HCT116 (cell line): ENCODE measurements at regions not wholly inside any gene's neighbourhood (a gene's known extent, or its start where the extent isn't known, plus 50 kb on each side); places are given as distances from the start of the nearest gene placed in this dataset.

Experiments used
- ATAC-seq: fragments of 200-7000 bp; cut with Tn5 transposase; 2 replicates; pipeline ENCODE4 v1.9.1; 2020; ENCODE audit warnings: mild to moderate bottlenecking, moderate library complexity
- BruUV-seq: library from RNA; stranded (reverse); fragments of 400-500 nt; replicated peaks from 2 replicates; lab custom pipeline; 2021; lab: Mats Ljungman, UMichigan
- CTCF ChIA-PET: fragments of 300-600 bp; sonication (Branson Sonifier 250); formaldehyde crosslinking; loops from one replicate; lab custom pipeline; 2021; ENCODE audit warnings: antibody characterized with exemption; lab: Charles Lee
- POLR2A ChIA-PET: fragments of 300-600, 350-600 bp; sonication (Branson Sonifier 250); formaldehyde crosslinking; loops from one replicate; lab custom pipeline; 2021; ENCODE audit warnings: antibody characterized with exemption; lab: Charles Lee
- RAD21 ChIA-PET, 2 experiments: fragments of 300-600 bp; sonication (Branson Sonifier 250); formaldehyde crosslinking; loops; one replicate each; lab custom pipeline; 2023; ENCODE audit warnings: low total read pairs in 2 of 2; ENCODE audit not compliant: uncharacterized antibody in 2 of 2, unreplicated experiment in 2 of 2, low non-redundant PET in 1 of 2; lab: Charles Lee
- DNase-seq: peaks from one replicate; pipeline ENCODE4 v3.0.0-alpha.2; 2010; ENCODE audit warnings: low read depth, low spot score
- H2AFZ ChIP-seq: fragments of 200-600 bp; shearing (Covaris generic), sonication (generic); 2 replicates; pipeline ENCODE4 v1.6.1; 2017; ENCODE audit warnings: low read depth, mixed run types, mixed read lengths, antibody characterized with exemption, low read length; ENCODE audit not compliant: poor library complexity, severe bottlenecking
- H3K27ac ChIP-seq: 2 replicates; pipeline ENCODE4 v1.5.1; 2012; ENCODE audit warnings: low read depth, low read length
- H3K27me3 ChIP-seq: fragments of 200-600 bp; sonication (generic); 2 replicates; pipeline ENCODE4 v1.6.1; 2016; ENCODE audit warnings: mixed run types, low read length, mixed read lengths; ENCODE audit not compliant: insufficient read depth
- H3K36me3 ChIP-seq, 2 experiments: fragments of 200-500 bp in 1 of 2; fragments of 200-600 bp in 1 of 2; sonication (Bioruptor generic) in 1 of 2; sonication (generic) in 1 of 2; 2 replicates each; pipeline versions ENCODE4 v1.5.1 to v1.6.1; 2014 to 2016; ENCODE audit warnings: low read length in 2 of 2, inconsistent platforms in 1 of 2, mixed read lengths in 1 of 2, mixed run types in 1 of 2; ENCODE audit not compliant: insufficient read depth in 2 of 2, control insufficient read depth in 1 of 2
- H3K4me1 ChIP-seq, 2 experiments: fragments of 200-600 bp in 1 of 2; sonication (generic) in 1 of 2; 2 replicates each; pipeline versions ENCODE4 v1.5.1 to v1.6.1; 2012 to 2017; ENCODE audit warnings: low read length in 2 of 2, inconsistent platforms in 1 of 2, mild to moderate bottlenecking in 1 of 2, mixed read lengths in 1 of 2, mixed run types in 1 of 2, moderate library complexity in 1 of 2; ENCODE audit not compliant: insufficient read depth in 2 of 2, control insufficient read depth in 1 of 2
- H3K4me2 ChIP-seq: fragments of 200-600 bp; sonication (generic); 2 replicates; pipeline ENCODE4 v1.6.1; 2017; ENCODE audit warnings: mixed run types, low read length, mixed read lengths
- H3K4me3 ChIP-seq, 2 experiments: fragments of 200-600 bp in 1 of 2; sonication (generic) in 1 of 2; replicated peaks in 1 of 2; 2 replicates each; pipeline ENCODE4 v1.5.1; 2011 to 2016; ENCODE audit warnings: low read length in 2 of 2, control low read depth in 1 of 2, low read depth in 1 of 2, mild to moderate bottlenecking in 1 of 2, mixed read lengths in 1 of 2, mixed run types in 1 of 2
- H3K79me2 ChIP-seq: fragments of 200-600 bp; sonication (generic); 2 replicates; pipeline ENCODE4 v1.6.1; 2017; ENCODE audit warnings: mild to moderate bottlenecking, mixed run types, low read length, moderate library complexity, mixed read lengths; ENCODE audit not compliant: insufficient read depth
- H3K9ac ChIP-seq: fragments of 200-600 bp; sonication (generic); 2 replicates; pipeline ENCODE4 v1.6.1; 2016; ENCODE audit warnings: low read length, mixed read lengths
- H3K9me2 ChIP-seq: fragments of 200-600 bp; sonication (generic), shearing (Covaris generic); 2 replicates; pipeline ENCODE4 v1.6.1; 2017; ENCODE audit warnings: mixed run types, mild to moderate bottlenecking, moderate library complexity; ENCODE audit not compliant: insufficient read depth
- H3K9me3 ChIP-seq, 2 experiments: fragments of 200-500 bp in 1 of 2; fragments of 200-600 bp in 1 of 2; sonication (Bioruptor generic) in 1 of 2; sonication (generic) in 1 of 2; 2 replicates each; pipeline ENCODE4 v1.6.1; 2014 to 2017; ENCODE audit warnings: low read length in 2 of 2, mixed read lengths in 2 of 2, inconsistent platforms in 1 of 2, low read depth in 1 of 2, mild to moderate bottlenecking in 1 of 2, mixed run types in 1 of 2, moderate library complexity in 1 of 2; ENCODE audit not compliant: control insufficient read depth in 1 of 2, insufficient read depth in 1 of 2
- H4K20me1 ChIP-seq: fragments of 200-600 bp; sonication (generic), shearing (Covaris generic); 2 replicates; pipeline ENCODE4 v1.6.1; 2017; ENCODE audit warnings: mixed run types, mild to moderate bottlenecking, moderate library complexity; ENCODE audit not compliant: insufficient read depth
- CBX3 ChIP-seq: IDR thresholded peaks from 2 replicates; pipeline ENCODE4 v1.6.1; 2012; ENCODE audit warnings: low read depth
- EGR1 ChIP-seq: IDR thresholded peaks from 2 replicates; pipeline ENCODE4 v1.6.1; 2012; ENCODE audit warnings: low read depth
- ELF1 ChIP-seq: IDR thresholded peaks from 2 replicates; pipeline ENCODE4 v1.6.1; 2012; ENCODE audit warnings: low read depth, borderline replicate concordance
- EZH2 ChIP-seq: fragments of 200-600 bp; sonication (generic); IDR thresholded peaks from 2 replicates; pipeline ENCODE4 v1.6.1; 2017; ENCODE audit warnings: antibody characterized with exemption, mixed run types
- EZH2phosphoT487 ChIP-seq: fragments of 200-600 bp; IDR thresholded peaks from 2 replicates; pipeline ENCODE4 v1.6.1; 2018; ENCODE audit warnings: antibody characterized with exemption, borderline replicate concordance
- FOSL1 ChIP-seq: IDR thresholded peaks from 2 replicates; pipeline ENCODE4 v1.6.1; 2012; ENCODE audit warnings: low read depth
- JUND ChIP-seq: IDR thresholded peaks from 2 replicates; pipeline ENCODE4 v1.6.1; 2012
- MAX ChIP-seq: IDR thresholded peaks from 2 replicates; pipeline ENCODE4 v1.6.1; 2012
- POLR2A ChIP-seq: IDR thresholded peaks from 2 replicates; pipeline ENCODE4 v1.7.0; 2011; ENCODE audit warnings: borderline replicate concordance; ENCODE audit not compliant: insufficient read depth, insufficient read length; ENCODE audit errors: extremely low read depth
- POLR2AphosphoS5 ChIP-seq: IDR thresholded peaks from 2 replicates; pipeline ENCODE4 v1.6.1; 2011; ENCODE audit warnings: mild to moderate bottlenecking, low read depth, low read length, moderate library complexity
- RAD21 ChIP-seq: IDR thresholded peaks from 2 replicates; pipeline ENCODE4 v1.6.1; 2012; ENCODE audit warnings: low read depth, mild to moderate bottlenecking
- SIN3A ChIP-seq: IDR thresholded peaks from 2 replicates; pipeline ENCODE4 v1.6.1; 2012; ENCODE audit warnings: low read depth
- SP1 ChIP-seq: IDR thresholded peaks from 2 replicates; pipeline ENCODE4 v1.6.1; 2012; ENCODE audit warnings: low read depth
- SRF ChIP-seq: IDR thresholded peaks from 2 replicates; pipeline ENCODE4 v1.6.1; 2012; ENCODE audit warnings: low read depth
- TCF7L2 ChIP-seq: IDR thresholded peaks from 2 replicates; pipeline ENCODE4 v1.7.0; 2011; ENCODE audit warnings: borderline replicate concordance, inconsistent platforms; ENCODE audit not compliant: insufficient read depth, insufficient read length; ENCODE audit errors: extremely low read depth
- ZBTB33 ChIP-seq: IDR thresholded peaks from 2 replicates; pipeline ENCODE4 v1.6.1; 2011; ENCODE audit warnings: mild to moderate bottlenecking, low read length, moderate library complexity; ENCODE audit not compliant: insufficient replicate concordance; ENCODE audit errors: extremely low read depth
- ZFX ChIP-seq: fragments of 450-650 bp; IDR thresholded peaks from 2 replicates; pipeline ENCODE4 v1.6.1; 2017
- ZNF274 ChIP-seq: fragments of 200-500 bp; sonication (Bioruptor generic); IDR thresholded peaks from 2 replicates; pipeline ENCODE4 v1.6.1; 2014; ENCODE audit warnings: mild to moderate bottlenecking, low read depth, low read length, inconsistent platforms
- intact Hi-C: fragments of 100-400 bp; cut with micrococcal nuclease; formaldehyde crosslinking; loops from 2 replicates; pipeline ENCODE4 v1.10.0; 2022

GRCh38 chr6:12590901-12591300 is 125.7 kb upstream of the PHACTR1 start:
- no peak overlapping the region for H2AFZ ChIP-seq
- no peaks in the 10 kb centered on the region for H3K36me3 ChIP-seq
- intact Hi-C loops: no loop called here
- POLR2A ChIA-PET: no interaction called here
- H3K27me3 ChIP-seq: no peaks in the 10 kb centered on the region
- H3K4me1 ChIP-seq: peaks cover 0 to 10% of the 10 kb centered on the region in 2 experiments; a peak in 2 of 4 replicates
- no TSS peak for BruUV-seq
- TF ChIP-seq EGR1 (no peak), EZH2phosphoT487 (no peak), RAD21 (no peak), POLR2AphosphoS5 (no peak), JUND (no peak), POLR2A (no peak), ZNF274 (no peak), FOSL1 (no peak), SP1 (no peak), CBX3 (no peak), TCF7L2 (no peak)
- TF ChIP-seq, all 23 proteins: peak for 0
- ATAC-seq (no peak), DNase-seq (no peak)
- Histone ChIP-seq H4K20me1 (no peaks in the 10 kb centered on the region), H3K9me3 (no peaks in the 10 kb centered on the region), H3K79me2 (no peaks in the 10 kb centered on the region), H3K9ac (no peak overlapping the region), H3K4me2 (no peak overlapping the region), H3K4me3 (no peak overlapping the region), H3K9me2 (no peaks in the 10 kb centered on the region), H3K27ac (no peak overlapping the region)
- CTCF ChIA-PET: no interaction called here
- RAD21 ChIA-PET: no interaction called here

GRCh38 chr6:12592634-12593033 is 123.9 kb upstream of the PHACTR1 start:
- Histone ChIP-seq H3K9me3 (no peaks in the 10 kb centered on the region), H3K9ac (no peak overlapping the region), H3K79me2 (no peaks in the 10 kb centered on the region), H3K4me3 (no peak overlapping the region), H3K36me3 (no peaks in the 10 kb centered on the region), H3K9me2 (no peaks in the 10 kb centered on the region), H3K27me3 (no peaks in the 10 kb centered on the region), H4K20me1 (no peaks in the 10 kb centered on the region), H3K4me2 (peak overlapping the region; percentile 39), H2AFZ (peak overlapping the region; percentile 50), H3K4me1 (peaks cover 0 to 10% of the 10 kb centered on the region in 2 experiments; a peak in 2 of 4 replicates), H3K27ac (no peak overlapping the region)
- intact Hi-C loops: no loop called here
- ATAC-seq (peak; percentile 78; the same call in 1 of the 2 replicates), DNase-seq (no peak)
- POLR2A ChIA-PET: no interaction called here
- BruUV-seq: no TSS peak
- CTCF ChIA-PET: no interaction called here
- no peak for TF ChIP-seq RAD21
- TF ChIP-seq ZFX: no peak
- no peak for TF ChIP-seq ELF1
- no peak for TF ChIP-seq SIN3A
- TF ChIP-seq MAX: no peak
- no peak for TF ChIP-seq CBX3
- no peak for TF ChIP-seq ZNF274
- TF ChIP-seq ZBTB33: no peak
- no peak for TF ChIP-seq SRF
- TF ChIP-seq FOSL1: no peak
- no peak for TF ChIP-seq SP1
- TF ChIP-seq POLR2A: no peak
- no peak for TF ChIP-seq EZH2
- no peak for TF ChIP-seq POLR2AphosphoS5
- no peak for TF ChIP-seq TCF7L2
- RAD21 ChIA-PET: no interaction called here
